ENCODE measurements at regions not wholly inside any gene's neighbourhood (a gene's known extent, or its start where the extent isn't known, plus 50 kb on each side); places are given as distances from the start of the nearest gene placed in this dataset.

DNA sequence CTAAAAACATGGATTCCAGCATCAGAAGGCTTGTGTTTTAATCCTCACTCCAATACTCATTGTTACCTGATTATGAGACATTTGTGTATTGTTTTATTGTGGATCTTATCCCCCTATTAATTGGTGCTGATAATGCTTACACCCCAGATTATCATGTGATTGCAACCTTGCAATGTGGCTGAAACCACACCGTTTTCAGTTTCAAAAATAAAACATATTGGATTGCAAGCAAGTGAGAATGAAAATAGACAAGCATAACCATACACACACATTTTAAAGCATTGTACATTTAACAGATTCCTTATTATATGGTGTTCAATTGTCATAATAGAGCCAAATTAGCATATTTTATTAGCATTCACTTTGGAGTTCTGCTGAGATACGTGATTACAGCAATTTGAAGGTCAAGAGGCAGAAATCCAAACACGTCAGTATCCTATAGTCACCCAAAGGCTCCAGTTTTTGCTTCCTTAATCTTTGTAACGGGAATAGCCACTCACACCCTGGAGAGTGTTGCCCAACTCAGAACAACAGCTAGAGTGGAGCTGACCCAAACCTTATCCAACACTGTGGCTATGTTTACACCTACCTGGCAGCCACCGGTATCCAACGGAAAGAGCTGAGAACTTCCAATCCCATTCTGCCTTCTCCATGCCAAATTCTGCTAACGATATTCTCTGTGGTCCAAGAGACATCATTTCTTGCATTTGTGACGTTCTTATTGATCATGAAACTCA is 317.1 kb upstream of the KLF6 start:
- H3K4me1 ChIP-seq: no peaks in the 10 kb centered on the region
- no peaks in the 10 kb centered on the region for H3K36me3 ChIP-seq (replicated peaks)
- H3K27me3 ChIP-seq (ENCODE audit: low read depth): no peaks in the 10 kb centered on the region
- in situ Hi-C loops (cut with MboI; ENCODE audit: low sequenced_read_pairs): no loop called here
- DNase-seq (ENCODE audit: low spot score in 2 of 2): no peak
- H3K4me3 ChIP-seq: no peak overlapping the region
- no peaks in the 10 kb centered on the region for H3K9me3 ChIP-seq

DNA sequence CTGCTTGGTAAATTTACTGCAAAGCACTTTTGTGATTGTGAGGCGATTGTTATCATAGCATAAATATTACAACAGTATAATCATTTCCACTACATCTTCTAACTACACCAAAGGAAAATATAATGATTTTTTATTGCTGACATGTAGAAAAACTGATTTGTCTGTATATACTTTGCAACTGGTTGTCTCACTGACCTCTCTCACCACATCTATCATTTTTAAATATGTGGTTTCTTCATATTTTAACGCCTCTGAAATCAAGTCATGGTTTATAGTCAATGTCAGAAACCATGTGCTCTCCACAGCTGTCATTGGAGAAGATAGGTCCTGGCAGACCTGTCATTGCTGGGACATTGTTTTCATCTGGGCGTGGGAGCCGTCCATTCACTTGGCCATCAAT is 315.4 kb upstream of the KLF6 start:
- Histone ChIP-seq H3K27me3 (ENCODE audit: low read depth) (no peaks in the 10 kb centered on the region), H3K9me3 (no peaks in the 10 kb centered on the region), H3K4me3 (no peak overlapping the region), H3K36me3 (replicated peaks) (no peaks in the 10 kb centered on the region), H3K4me1 (no peaks in the 10 kb centered on the region)
- no peak for DNase-seq (ENCODE audit: low spot score in 2 of 2)
- in situ Hi-C loops (cut with MboI; ENCODE audit: low sequenced_read_pairs): no loop called here

DNA sequence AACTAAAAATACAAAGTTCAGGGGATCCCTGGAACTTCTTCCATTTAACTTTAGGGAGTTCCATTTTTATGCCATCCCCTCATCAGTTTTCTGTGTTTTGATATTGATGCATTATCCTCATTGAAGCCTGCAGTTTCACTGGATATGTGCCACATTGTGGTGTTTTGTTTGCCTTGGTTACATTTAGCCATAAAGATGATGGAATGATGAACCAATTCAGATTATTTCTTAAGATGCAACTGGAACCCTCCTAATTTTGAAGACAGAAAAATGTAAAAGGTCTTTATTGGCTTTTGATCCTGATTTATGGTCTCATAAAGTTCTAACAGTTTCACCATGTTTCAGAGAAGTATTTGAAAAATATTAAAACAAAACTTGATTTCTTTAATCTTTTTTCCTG is 314.2 kb upstream of the KLF6 start:
- Histone ChIP-seq H3K36me3 (replicated peaks) (no peaks in the 10 kb centered on the region), H3K4me1 (no peaks in the 10 kb centered on the region), H3K4me3 (no peak overlapping the region), H3K27me3 (ENCODE audit: low read depth) (no peaks in the 10 kb centered on the region), H3K9me3 (no peaks in the 10 kb centered on the region; the same call in 1 of the 2 replicates)
- in situ Hi-C loops (cut with MboI; ENCODE audit: low sequenced_read_pairs): no loop called here
- no peak for DNase-seq (ENCODE audit: low spot score in 2 of 2)

- Histone ChIP-seq H3K4me1 (no peaks in the 10 kb centered on the region), H3K4me3 (no peak overlapping the region), H3K36me3 (replicated peaks) (no peaks in the 10 kb centered on the region), H3K27me3 (ENCODE audit: low read depth) (no peaks in the 10 kb centered on the region), H3K9me3 (no peaks in the 10 kb centered on the region; the same call in 1 of the 2 replicates)
- DNase-seq (ENCODE audit: low spot score in 2 of 2): no peak
- in situ Hi-C loops (cut with MboI; ENCODE audit: low sequenced_read_pairs): no loop called here
Observed at GRCh38 chr10:4095166-4095917, 310.3 kb upstream of the KLF6 start.

DNA sequence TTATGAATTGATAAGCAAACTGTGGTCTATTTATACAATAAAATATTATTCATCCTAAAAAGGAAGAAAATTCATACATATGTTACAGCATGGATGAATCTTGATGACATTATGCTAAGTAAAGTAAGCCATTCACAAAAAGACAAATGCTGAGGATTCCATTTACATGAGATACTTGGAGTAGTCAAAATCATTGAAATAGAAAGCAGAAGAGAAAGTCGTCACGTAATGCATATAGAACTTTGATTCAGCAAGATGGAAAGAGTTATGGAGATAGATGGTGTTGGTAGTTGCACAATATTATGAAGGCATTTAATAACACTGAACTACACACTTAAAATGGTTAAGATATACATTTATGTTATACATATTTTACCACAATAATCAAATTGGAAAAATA is 309.7 kb upstream of the KLF6 start:
- H3K4me1 ChIP-seq: no peaks in the 10 kb centered on the region
- DNase-seq (ENCODE audit: low spot score in 2 of 2): no peak
- H3K4me3 ChIP-seq: no peak overlapping the region

GRCh38 chr10:4093438-4093837 is 308.4 kb upstream of the KLF6 start:
- no peaks in the 10 kb centered on the region for H3K4me1 ChIP-seq
- no peak for DNase-seq (ENCODE audit: low spot score in 2 of 2)
- no peak overlapping the region for H3K4me3 ChIP-seq
- in situ Hi-C loops (cut with MboI; ENCODE audit: low sequenced_read_pairs): no loop called here
- no peaks in the 10 kb centered on the region; the same call in 1 of the 2 replicates for H3K9me3 ChIP-seq
- H3K36me3 ChIP-seq (replicated peaks): no peaks in the 10 kb centered on the region
- no peaks in the 10 kb centered on the region for H3K27me3 ChIP-seq (ENCODE audit: low read depth)

More for the DNA sequence above, 309.7 kb upstream of the KLF6 start:
- H3K9me3 ChIP-seq: no peaks in the 10 kb centered on the region; the same call in 1 of the 2 replicates
- H3K36me3 ChIP-seq (replicated peaks): no peaks in the 10 kb centered on the region
- in situ Hi-C loops (cut with MboI; ENCODE audit: low sequenced_read_pairs): no loop called here
- no peaks in the 10 kb centered on the region for H3K27me3 ChIP-seq (ENCODE audit: low read depth)

DNA sequence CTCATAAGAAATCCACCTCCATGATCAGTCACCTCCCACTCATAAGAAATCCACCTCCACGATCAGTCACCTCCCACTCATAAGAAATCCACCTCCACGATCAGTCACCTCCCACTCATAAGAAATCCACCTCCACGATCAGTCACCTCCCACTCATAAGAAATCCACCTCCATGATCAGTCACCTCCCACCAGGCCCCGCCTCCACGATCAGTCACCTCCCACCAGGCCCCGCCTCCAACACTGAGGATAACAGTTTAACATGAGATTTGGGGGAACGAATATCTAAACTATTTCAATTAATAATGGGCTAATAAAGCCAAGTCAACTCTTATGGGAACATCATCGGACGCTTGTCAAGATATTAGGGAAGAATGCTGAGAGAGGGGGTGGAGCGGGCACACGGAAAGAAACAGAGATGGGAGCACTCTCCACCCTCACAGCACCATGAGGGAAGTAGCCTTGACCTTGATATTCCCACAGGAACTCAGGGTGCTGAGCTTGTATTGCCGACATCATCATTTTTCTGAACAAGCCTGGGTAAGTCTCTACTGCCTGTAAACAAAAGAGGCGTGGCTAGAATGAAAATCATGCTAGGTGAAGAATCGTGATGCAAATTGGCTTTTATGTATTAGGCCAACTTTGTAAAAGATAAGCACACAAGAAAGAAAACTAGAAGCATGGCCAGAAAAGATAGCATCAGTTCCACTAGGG is 303.5 kb upstream of the KLF6 start:
- in situ Hi-C loops (cut with MboI; ENCODE audit: low sequenced_read_pairs): no loop called here
- Histone ChIP-seq H3K27me3 (ENCODE audit: low read depth) (no peaks in the 10 kb centered on the region), H3K36me3 (replicated peaks) (no peaks in the 10 kb centered on the region), H3K4me1 (no peaks in the 10 kb centered on the region), H3K9me3 (no peaks in the 10 kb centered on the region), H3K4me3 (no peak overlapping the region)
- no peak for DNase-seq (ENCODE audit: low spot score in 2 of 2)

GRCh38 chr10:4086131-4086898 is 301.3 kb upstream of the KLF6 start:
- Histone ChIP-seq H3K4me3 (no peak overlapping the region), H3K4me1 (no peaks in the 10 kb centered on the region), H3K9me3 (no peaks in the 10 kb centered on the region), H3K27me3 (ENCODE audit: low read depth) (no peaks in the 10 kb centered on the region), H3K36me3 (replicated peaks) (no peaks in the 10 kb centered on the region)
- no peak for DNase-seq (ENCODE audit: low spot score in 2 of 2)
- in situ Hi-C loops (cut with MboI; ENCODE audit: low sequenced_read_pairs): no loop called here

DNA sequence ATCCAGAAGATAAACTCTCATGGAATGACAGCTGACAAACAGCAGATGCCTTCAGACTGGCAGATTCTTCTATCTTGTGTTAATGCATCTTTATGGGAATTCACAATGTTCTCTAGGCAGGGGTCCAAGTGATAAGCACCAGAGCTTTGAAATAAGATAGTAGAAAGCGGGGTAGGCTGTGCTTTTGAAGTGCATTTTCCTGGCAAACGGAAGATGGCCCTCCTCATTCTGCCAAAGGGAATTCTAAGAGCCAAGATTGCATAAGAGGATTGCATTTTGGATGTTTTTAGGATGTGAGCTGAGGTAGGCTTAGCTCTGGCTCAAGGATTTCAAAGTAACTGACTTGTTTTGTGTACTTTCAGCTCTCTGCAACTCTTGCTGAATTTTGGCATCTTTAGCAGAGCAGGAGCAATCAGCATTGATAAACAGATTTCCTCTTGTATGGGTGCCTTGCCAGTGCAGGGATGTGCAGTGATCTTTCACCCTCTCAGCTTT is 298.5 kb upstream of the KLF6 start:
- Histone ChIP-seq H3K36me3 (replicated peaks) (no peaks in the 10 kb centered on the region), H3K4me1 (no peaks in the 10 kb centered on the region), H3K27me3 (ENCODE audit: low read depth) (no peaks in the 10 kb centered on the region), H3K9me3 (no peaks in the 10 kb centered on the region), H3K4me3 (no peak overlapping the region)
- no peak for DNase-seq (ENCODE audit: low spot score in 2 of 2)
- in situ Hi-C loops (cut with MboI; ENCODE audit: low sequenced_read_pairs): no loop called here

DNA sequence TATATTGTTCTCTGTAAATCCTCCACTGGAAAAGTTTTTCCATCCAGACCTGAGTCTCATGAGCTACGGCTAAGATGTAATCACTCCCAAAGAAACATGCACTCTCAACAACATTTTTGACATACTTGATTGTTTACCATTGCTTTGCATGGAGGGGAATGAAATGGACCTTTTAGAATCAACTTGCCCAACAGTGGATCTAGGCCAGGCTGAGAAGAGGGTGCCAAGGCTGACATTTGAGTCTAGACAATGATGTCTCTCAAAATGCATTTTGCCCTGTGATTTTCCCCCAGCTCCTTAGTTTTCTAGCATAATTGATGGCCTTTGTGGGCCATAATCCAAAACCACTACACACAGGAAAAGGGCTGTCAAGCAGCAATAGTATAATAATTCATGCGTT is 297.9 kb upstream of the KLF6 start:
- Histone ChIP-seq H3K36me3 (replicated peaks) (no peaks in the 10 kb centered on the region), H3K4me1 (no peaks in the 10 kb centered on the region), H3K9me3 (no peaks in the 10 kb centered on the region), H3K27me3 (ENCODE audit: low read depth) (no peaks in the 10 kb centered on the region), H3K4me3 (no peak overlapping the region)
- in situ Hi-C loops (cut with MboI; ENCODE audit: low sequenced_read_pairs): no loop called here
- DNase-seq (ENCODE audit: low spot score in 2 of 2): no peak

DNA sequence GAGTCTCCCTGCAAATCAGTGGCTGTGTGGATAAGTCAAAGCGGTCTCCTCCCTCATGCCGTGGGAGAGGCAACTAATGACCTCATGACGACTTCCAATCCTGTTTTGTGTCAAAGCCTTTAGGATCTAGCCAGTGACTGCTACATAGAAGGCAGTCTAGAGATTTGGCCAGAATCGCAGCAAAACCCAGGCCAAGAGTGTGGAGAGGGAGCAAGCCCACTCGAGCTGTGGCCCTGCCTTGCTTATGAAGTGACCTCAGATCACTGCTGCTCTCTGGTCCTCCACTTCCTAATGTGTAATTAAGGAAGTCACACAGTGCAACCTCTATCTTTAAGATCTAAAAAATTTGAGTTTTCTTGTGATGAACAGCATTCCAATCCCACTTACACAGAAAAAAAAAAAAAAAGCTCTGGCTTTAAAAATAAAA is 296.7 kb upstream of the KLF6 start:
- Histone ChIP-seq H3K36me3 (replicated peaks) (no peaks in the 10 kb centered on the region), H3K4me1 (no peaks in the 10 kb centered on the region), H3K27me3 (ENCODE audit: low read depth) (no peaks in the 10 kb centered on the region), H3K9me3 (no peaks in the 10 kb centered on the region), H3K4me3 (no peak overlapping the region)
- DNase-seq (ENCODE audit: low spot score in 2 of 2): no peak
- in situ Hi-C loops (cut with MboI; ENCODE audit: low sequenced_read_pairs): no loop called here

DNA sequence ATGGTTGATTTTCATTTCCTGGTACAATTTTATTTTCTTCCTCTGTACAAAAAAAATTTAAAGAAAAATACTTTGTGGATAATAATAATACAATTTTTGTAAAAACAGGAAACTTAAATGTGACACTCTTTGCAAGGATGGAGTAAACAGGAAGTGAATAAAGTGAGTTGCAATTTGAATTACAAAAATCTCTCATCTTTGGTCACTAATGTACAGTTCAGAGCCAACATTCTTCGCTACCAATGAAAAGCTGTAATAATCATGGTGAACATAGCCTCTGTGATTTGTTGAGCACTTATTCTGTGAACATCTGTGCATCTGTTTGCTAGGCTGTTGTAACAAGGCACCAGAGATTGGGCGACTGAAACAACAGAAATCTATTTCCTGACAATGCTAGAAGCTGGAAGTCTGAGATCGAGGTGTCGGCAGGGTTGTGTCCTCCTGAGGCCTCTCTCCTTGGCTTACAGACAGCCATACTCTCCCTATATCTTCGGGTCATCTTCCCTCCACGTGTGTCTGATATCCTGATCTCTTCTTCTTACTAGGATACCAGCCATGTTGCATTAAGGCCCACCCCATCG is 295.3 kb upstream of the KLF6 start:
- Histone ChIP-seq H3K36me3 (replicated peaks) (no peaks in the 10 kb centered on the region), H3K4me1 (no peaks in the 10 kb centered on the region), H3K4me3 (no peak overlapping the region), H3K9me3 (no peaks in the 10 kb centered on the region), H3K27me3 (ENCODE audit: low read depth) (no peaks in the 10 kb centered on the region)
- DNase-seq (ENCODE audit: low spot score in 2 of 2): no peak
- in situ Hi-C loops (cut with MboI; ENCODE audit: low sequenced_read_pairs): no loop called here

GRCh38 chr10:4079803-4080202 is 294.8 kb upstream of the KLF6 start:
- no peaks in the 10 kb centered on the region for H3K9me3 ChIP-seq
- in situ Hi-C loops (cut with MboI; ENCODE audit: low sequenced_read_pairs): no loop called here

More at GRCh38 chr10:4079803-4080202, 294.8 kb upstream of the KLF6 start:
- DNase-seq (ENCODE audit: low spot score in 2 of 2): no peak
- Histone ChIP-seq H3K36me3 (replicated peaks) (no peaks in the 10 kb centered on the region), H3K4me1 (no peaks in the 10 kb centered on the region), H3K4me3 (no peak overlapping the region), H3K27me3 (ENCODE audit: low read depth) (no peaks in the 10 kb centered on the region)

All from HAP-1 (cell line).